ENCODE measurements at regions not wholly inside any gene's neighbourhood (a gene's known extent, or its start where the extent isn't known, plus 50 kb on each side); places are given as distances from the start of the nearest gene placed in this dataset.

GRCh38 chr18:28365411-28365831 lies 188.5 kb upstream of the CDH2 start:
- no peaks in the 10 kb centered on the region for H3K4me1 ChIP-seq (ENCODE audit: insufficient read depth)
- no peaks in the 10 kb centered on the region for H4K20me1 ChIP-seq (ENCODE audit: insufficient read depth, poor library complexity, severe bottlenecking)
- peak; percentile 22 for DNase-seq (ENCODE audit: low spot score)
- no peak overlapping the region for H3K4me3 ChIP-seq
- H3K4me2 ChIP-seq, result no peak overlapping the region
- H3K79me2 ChIP-seq, result no peaks in the 10 kb centered on the region
- H3K27ac ChIP-seq, result no peak overlapping the region
- H3K9me2 ChIP-seq (replicated peaks; ENCODE audit: insufficient read depth), result no peaks in the 10 kb centered on the region
- H3K9me3 ChIP-seq (ENCODE audit: low read depth), result no peaks in the 10 kb centered on the region
- H3K36me3 ChIP-seq (replicated peaks; ENCODE audit: insufficient read depth, low read depth), result no peaks in the 10 kb centered on the region
- WGBS (ENCODE audit: low lambda C conversion rate, missing lambda C conversion rate), result 73% methylated on average over 1 of the region's 1 CpG
- TF ChIP-seq CTCF (IDR thresholded peaks at IDR 0.05; ENCODE audit: poor library complexity) (no peak), EZH2 (IDR thresholded peaks at IDR 0.05; ENCODE audit: borderline replicate concordance) (no peak), EZH2phosphoT487 (IDR thresholded peaks at IDR 0.05; ENCODE audit: low read depth, severe bottlenecking, unreplicated experiment) (no peak)
- H3K27me3 ChIP-seq, result no peaks in the 10 kb centered on the region
- no peak overlapping the region for H2AFZ ChIP-seq

- no peak overlapping the region for H2AFZ ChIP-seq
- H3K4me2 ChIP-seq, result no peak overlapping the region
- H3K4me3 ChIP-seq, result no peak overlapping the region
- 96% methylated on average over 8 of the region's 8 CpGs for WGBS (ENCODE audit: low lambda C conversion rate, missing lambda C conversion rate)
- H3K79me2 ChIP-seq, result no peaks in the 10 kb centered on the region
- DNase-seq (ENCODE audit: low spot score), result no peak
- H3K4me1 ChIP-seq (ENCODE audit: insufficient read depth), result no peaks in the 10 kb centered on the region
- no peaks in the 10 kb centered on the region for H3K9me2 ChIP-seq (replicated peaks; ENCODE audit: insufficient read depth)
- no peak for TF ChIP-seq EZH2 (IDR thresholded peaks at IDR 0.05; ENCODE audit: borderline replicate concordance)
- TF ChIP-seq CTCF (IDR thresholded peaks at IDR 0.05; ENCODE audit: poor library complexity), result no peak
- no peak for TF ChIP-seq EZH2phosphoT487 (IDR thresholded peaks at IDR 0.05; ENCODE audit: low read depth, severe bottlenecking, unreplicated experiment)
- H3K27ac ChIP-seq, result no peak overlapping the region
- H3K27me3 ChIP-seq, result no peaks in the 10 kb centered on the region
- no peaks in the 10 kb centered on the region for H4K20me1 ChIP-seq (ENCODE audit: insufficient read depth, poor library complexity, severe bottlenecking)
- no peaks in the 10 kb centered on the region for H3K9me3 ChIP-seq (ENCODE audit: low read depth)
- no peaks in the 10 kb centered on the region for H3K36me3 ChIP-seq (replicated peaks; ENCODE audit: insufficient read depth, low read depth)
These were observed 186.2 kb upstream of the CDH2 start for GRCh38 chr18:28363124-28363523.

GRCh38 chr18:28359176-28359575 lies 182.2 kb upstream of the CDH2 start:
- no peaks in the 10 kb centered on the region for H3K9me3 ChIP-seq (ENCODE audit: low read depth)
- no peaks in the 10 kb centered on the region for H3K79me2 ChIP-seq
- H3K27ac ChIP-seq, result no peak overlapping the region
- no peaks in the 10 kb centered on the region for H4K20me1 ChIP-seq (ENCODE audit: insufficient read depth, poor library complexity, severe bottlenecking)
- TF ChIP-seq EZH2phosphoT487 (IDR thresholded peaks at IDR 0.05; ENCODE audit: low read depth, severe bottlenecking, unreplicated experiment) (no peak), EZH2 (IDR thresholded peaks at IDR 0.05; ENCODE audit: borderline replicate concordance) (no peak), CTCF (IDR thresholded peaks at IDR 0.05; ENCODE audit: poor library complexity) (no peak)
- H3K4me3 ChIP-seq, result no peak overlapping the region
- no peaks in the 10 kb centered on the region for H3K36me3 ChIP-seq (replicated peaks; ENCODE audit: insufficient read depth, low read depth)
- DNase-seq (ENCODE audit: low spot score), result no peak
- H3K4me1 ChIP-seq (ENCODE audit: insufficient read depth), result no peaks in the 10 kb centered on the region
- H3K4me2 ChIP-seq, result no peak overlapping the region
- H3K9me2 ChIP-seq (replicated peaks; ENCODE audit: insufficient read depth), result no peaks in the 10 kb centered on the region
- no peak overlapping the region for H2AFZ ChIP-seq
- no peaks in the 10 kb centered on the region for H3K27me3 ChIP-seq
- WGBS (ENCODE audit: low lambda C conversion rate, missing lambda C conversion rate), result 81% methylated on average over 4 of the region's 4 CpGs

Data from hepatocyte (in vitro differentiated cells).